ENCODE measurements at regions not wholly inside any gene's neighbourhood (a gene's known extent, or its start where the extent isn't known, plus 50 kb on each side); places are given as distances from the start of the nearest gene placed in this dataset.
"Not testable (repeated sequence)": the region's sequence is repeated elsewhere in the genome, so short reads cannot be mapped to it uniquely, and the experiment has no call there.

DNA sequence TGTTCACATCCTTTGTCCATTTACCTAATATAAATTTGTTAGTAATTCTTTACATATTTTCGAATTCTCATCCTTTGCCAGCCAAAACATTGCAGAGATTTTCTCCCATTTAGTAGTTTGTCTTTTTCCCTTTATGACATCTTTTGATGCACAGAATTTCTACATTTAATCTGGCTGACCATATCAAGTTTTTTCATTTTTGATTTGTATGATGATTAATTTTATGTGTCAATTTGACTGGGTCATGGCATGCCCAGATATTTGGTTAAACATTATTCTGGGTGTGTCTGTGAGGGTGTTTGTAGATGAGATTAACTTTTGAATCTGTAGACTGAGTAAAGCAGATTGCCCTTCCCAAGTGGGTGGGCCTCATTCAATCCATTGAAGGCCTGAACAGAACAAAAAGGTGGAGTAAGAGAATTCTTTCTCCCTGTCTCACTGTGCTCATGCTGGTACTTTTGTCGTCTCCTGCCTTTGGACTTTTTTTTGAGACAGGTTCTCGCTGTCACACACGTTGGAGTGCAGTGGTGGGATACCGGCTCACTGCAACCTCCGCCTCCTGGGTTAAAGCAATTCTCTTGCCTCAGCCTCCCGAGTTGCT is 72.1 kb upstream of the EPB41L1 start:
- DNase-seq (ENCODE audit: low read depth) = no peak
- TF ChIP-seq, protein P1, sequence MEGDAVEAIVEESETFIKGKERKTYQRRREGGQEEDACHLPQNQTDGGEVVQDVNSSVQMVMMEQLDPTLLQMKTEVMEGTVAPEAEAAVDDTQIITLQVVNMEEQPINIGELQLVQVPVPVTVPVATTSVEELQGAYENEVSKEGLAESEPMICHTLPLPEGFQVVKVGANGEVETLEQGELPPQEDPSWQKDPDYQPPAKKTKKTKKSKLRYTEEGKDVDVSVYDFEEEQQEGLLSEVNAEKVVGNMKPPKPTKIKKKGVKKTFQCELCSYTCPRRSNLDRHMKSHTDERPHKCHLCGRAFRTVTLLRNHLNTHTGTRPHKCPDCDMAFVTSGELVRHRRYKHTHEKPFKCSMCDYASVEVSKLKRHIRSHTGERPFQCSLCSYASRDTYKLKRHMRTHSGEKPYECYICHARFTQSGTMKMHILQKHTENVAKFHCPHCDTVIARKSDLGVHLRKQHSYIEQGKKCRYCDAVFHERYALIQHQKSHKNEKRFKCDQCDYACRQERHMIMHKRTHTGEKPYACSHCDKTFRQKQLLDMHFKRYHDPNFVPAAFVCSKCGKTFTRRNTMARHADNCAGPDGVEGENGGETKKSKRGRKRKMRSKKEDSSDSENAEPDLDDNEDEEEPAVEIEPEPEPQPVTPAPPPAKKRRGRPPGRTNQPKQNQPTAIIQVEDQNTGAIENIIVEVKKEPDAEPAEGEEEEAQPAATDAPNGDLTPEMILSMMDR (IDR thresholded peaks at IDR 0.05; ENCODE audit: insufficient read depth, low read length) = no peak

DNA sequence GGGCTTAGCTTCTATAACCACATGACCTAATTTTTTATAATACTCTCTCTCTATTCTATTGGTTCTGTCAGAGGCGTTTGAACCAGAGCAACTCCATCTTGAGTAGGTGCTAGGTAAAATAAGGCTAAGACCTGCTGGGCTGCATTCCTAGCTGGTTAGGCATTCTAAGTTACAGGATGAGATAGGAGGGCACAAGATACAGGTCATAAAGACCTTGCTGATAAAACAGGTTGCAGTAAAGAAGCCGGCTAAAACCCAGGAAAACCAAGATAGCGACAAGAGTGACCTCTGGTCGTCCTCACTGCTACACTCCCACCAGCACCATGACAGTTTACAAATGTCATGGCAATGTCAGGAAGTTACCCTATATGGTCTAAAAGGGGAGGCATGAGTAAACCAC is 71.3 kb upstream of the EPB41L1 start:
- not testable (repeated sequence) for DNase-seq (ENCODE audit: low read depth); H3K4me3 ChIP-seq (ENCODE audit: low read depth, low read length)

More for the DNA sequence above, 72.1 kb upstream of the EPB41L1 start:
- no peak overlapping the region for H3K4me3 ChIP-seq (ENCODE audit: low read depth, low read length)

DNA sequence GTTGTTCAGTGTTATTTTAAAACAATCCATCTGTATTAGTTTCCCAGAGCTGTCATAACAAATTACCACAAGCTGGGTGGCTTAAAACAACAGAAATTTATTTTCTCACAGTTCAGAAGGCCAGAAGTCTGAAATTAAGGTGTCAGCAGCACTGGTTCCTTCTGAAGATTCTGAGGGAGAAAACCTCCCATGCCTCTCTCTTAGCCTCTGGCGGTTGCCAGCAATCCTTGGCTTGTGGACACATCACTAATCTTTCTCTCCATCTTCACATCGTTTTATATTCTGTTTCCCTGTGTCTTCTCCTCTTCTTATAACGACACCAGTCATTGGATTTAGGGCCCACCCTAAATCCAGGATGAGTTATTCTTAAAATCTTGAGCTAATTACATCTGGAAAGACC is 70.2 kb upstream of the EPB41L1 start:
- TF ChIP-seq, protein P1 (IDR thresholded peaks at IDR 0.05; ENCODE audit: insufficient read depth, low read length) = no peak
- H3K4me3 ChIP-seq (ENCODE audit: low read depth, low read length) = no peak overlapping the region
- no peak for DNase-seq (ENCODE audit: low read depth)

DNA sequence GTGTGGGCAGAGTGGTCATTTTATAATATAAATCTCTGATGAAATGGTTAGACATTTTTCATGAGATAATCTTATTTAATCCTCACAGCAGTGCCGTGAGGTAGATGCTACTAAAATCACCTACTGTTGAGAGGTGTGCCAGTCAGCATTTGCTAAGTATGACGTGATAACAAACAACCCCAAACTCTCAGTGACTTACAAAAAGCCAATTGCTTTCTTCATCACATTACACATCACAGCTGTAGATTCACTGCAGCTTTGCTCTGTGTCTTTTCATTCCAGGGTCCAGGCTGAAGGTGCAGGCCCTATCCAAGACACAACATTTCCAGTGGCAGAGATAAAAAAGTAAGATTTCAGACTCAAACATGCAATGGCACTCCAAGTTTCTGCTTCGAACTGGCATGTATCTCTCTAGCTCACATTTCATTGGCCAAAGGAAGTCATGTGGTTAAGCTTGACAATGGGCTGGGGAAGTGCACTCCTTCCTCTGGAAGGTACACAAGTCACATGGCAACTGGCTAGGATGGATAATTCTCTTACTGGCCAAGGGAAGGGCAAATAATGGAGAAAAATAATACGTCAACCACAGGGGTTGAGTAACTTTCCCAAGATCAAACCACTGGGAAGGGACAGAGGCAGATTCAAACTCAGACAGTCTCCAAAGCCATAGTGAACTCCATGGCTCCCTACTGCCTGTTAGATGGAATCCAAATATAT is 69.5 kb upstream of the EPB41L1 start:
- TF ChIP-seq, protein P1 (IDR thresholded peaks at IDR 0.05; ENCODE audit: insufficient read depth, low read length) = no peak
- peak; percentile 76 for DNase-seq (ENCODE audit: low read depth)
- no peak overlapping the region for H3K4me3 ChIP-seq (ENCODE audit: low read depth, low read length)

DNA sequence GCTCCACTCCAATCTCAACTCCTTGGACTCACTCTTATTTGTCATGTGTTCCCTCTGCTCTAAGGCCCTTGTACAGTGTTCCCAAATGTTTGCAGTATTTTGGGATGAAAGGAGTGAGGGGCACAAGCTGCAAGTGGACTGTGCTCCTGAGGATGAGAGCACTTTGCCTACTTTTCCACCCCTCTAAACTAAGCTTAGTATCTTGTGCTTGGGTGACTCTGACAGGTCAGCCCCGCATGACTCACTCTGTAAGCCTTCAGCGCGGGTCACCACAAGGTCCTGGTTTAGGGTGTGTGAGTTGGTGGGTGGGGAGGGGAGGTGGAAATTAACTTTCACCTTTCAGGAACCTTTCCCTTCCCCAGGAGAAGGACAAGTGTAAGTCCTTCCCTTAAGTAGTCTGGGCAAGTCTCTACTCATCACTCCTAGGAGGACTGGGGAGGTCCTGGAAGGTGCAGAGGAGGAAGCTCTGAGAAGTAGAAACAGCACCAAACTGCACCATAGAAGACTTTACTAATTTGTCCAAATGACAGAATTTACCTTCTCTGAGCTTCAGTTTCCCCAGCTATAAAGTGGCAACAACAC is 68.8 kb upstream of the EPB41L1 start:
- DNase-seq (ENCODE audit: low read depth) = peak; percentile 56
- TF ChIP-seq, protein P1 (IDR thresholded peaks at IDR 0.05; ENCODE audit: insufficient read depth, low read length) = no peak
- no peak overlapping the region for H3K4me3 ChIP-seq (ENCODE audit: low read depth, low read length)

DNA sequence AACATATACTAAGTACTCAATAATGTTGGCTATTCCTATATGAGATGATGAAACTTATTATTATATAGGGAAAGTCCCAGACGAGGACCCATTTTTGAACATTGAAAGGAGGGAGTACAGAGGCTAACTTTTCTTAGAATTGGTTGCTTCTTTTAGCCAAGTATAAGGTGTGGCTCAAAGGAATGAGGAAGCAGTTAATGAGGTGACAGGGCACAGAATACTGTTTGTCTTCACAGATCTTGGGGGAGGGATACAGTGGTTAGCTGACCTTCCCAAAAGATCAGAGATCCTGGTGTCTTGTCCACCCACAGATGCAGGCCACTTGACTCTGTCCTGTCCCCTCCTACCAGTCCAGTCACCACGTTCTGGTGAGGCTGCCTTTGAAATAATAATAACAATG is 67.8 kb upstream of the EPB41L1 start:
- no peak for DNase-seq (ENCODE audit: low read depth)
- H3K4me3 ChIP-seq (ENCODE audit: low read depth, low read length) = no peak overlapping the region
- TF ChIP-seq, protein P1 (IDR thresholded peaks at IDR 0.05; ENCODE audit: insufficient read depth, low read length) = no peak

DNA sequence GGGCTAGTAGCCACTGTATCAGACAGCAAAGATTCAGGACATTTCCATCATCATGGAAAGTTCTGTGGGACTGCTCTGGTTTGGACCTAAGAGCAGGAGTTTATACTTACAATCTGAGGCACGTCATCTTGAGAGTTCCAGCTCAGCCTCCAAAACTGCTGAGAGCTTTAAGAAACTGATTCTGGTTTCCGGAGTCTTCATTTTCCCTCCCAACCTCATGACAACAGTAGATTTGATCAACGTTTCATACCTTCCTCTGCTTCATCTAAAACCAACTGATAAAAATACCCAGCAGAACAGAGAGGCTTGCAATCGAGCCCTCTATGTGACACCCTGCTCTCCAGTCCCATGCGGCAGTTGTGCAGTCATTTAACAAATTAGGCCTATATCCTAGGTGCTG is 64.3 kb upstream of the EPB41L1 start:
- TF ChIP-seq, protein P1 (IDR thresholded peaks at IDR 0.05; ENCODE audit: insufficient read depth, low read length) = no peak
- H3K4me3 ChIP-seq (ENCODE audit: low read depth, low read length) = no peak overlapping the region
- DNase-seq (ENCODE audit: low read depth) = no peak
